Stomach smooth muscle (tissue), 2 donors: ENCODE measurements at regions not wholly inside any gene's neighbourhood (a gene's known extent, or its start where the extent isn't known, plus 50 kb on each side); places are given as distances from the start of the nearest gene placed in this dataset.
"Not testable (repeated sequence)": the region's sequence is repeated elsewhere in the genome, so short reads cannot be mapped to it uniquely, and the experiment has no call there.

ENCODE experiments used
- H3K27ac ChIP-seq: one replicate; pipeline ENCODE4 v1.7.0; 2013; ENCODE audit warnings: mild to moderate bottlenecking, low read length, inconsistent platforms
- H3K27me3 ChIP-seq, 2 donors: one replicate each; pipeline ENCODE4 v1.7.0; 2013; ENCODE audit warnings: low read length in 2 of 2; ENCODE audit not compliant: insufficient read depth in 2 of 2, control insufficient read depth in 1 of 2
- H3K36me3 ChIP-seq, 2 donors: one replicate each; pipeline ENCODE4 v1.7.0; 2013; ENCODE audit warnings: low read length in 2 of 2; ENCODE audit not compliant: control insufficient read depth in 2 of 2, insufficient read depth in 2 of 2
- H3K4me1 ChIP-seq: one replicate; pipeline ENCODE4 v1.7.0; 2013; ENCODE audit warnings: low read length; ENCODE audit not compliant: control insufficient read depth, insufficient read depth
- H3K4me3 ChIP-seq, 2 donors: one replicate each; pipeline ENCODE4 v1.7.0; 2013; ENCODE audit warnings: low read length in 2 of 2
- H3K9ac ChIP-seq, 2 donors: one replicate each; pipeline ENCODE4 v1.7.0; 2013; ENCODE audit warnings: low read length in 2 of 2, mild to moderate bottlenecking in 1 of 2
- H3K9me3 ChIP-seq, 2 donors: one replicate each; pipeline ENCODE4 v1.7.0; 2013; ENCODE audit warnings: low read length in 2 of 2; ENCODE audit not compliant: control insufficient read depth in 2 of 2
- donor health status: healthy.
- donor health status: Pancreatic carcinoma.

DNA sequence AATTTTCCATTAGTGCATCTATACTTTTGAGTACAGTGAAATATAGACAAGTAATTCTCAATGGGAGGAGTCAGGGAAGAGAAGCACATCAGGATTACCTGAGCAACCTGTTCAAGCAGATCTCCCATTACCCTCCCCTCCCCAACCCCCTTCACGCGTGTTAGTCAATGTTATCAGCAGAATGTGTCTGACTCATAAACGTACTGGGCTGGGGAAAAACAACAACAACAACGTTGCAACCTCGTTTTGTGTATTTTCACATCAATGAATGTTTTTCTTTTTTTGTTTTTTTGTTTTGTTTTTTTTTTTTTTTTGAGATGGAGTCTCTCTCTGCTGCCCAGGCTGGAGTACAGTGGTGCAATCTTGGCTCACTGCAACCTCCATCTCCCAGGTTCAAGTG lies 287.0 kb upstream of the STXBP5 start:
- Histone ChIP-seq H3K9ac (no peak overlapping the region), H3K4me3 (no peak overlapping the region), H3K9me3 (no peaks in the 10 kb centered on the region), H3K36me3 (no peaks in the 10 kb centered on the region), H3K27me3 (no peaks in the 10 kb centered on the region), H3K4me1 (peaks cover 13% of the 10 kb centered on the region), H3K27ac (no peak overlapping the region)

DNA sequence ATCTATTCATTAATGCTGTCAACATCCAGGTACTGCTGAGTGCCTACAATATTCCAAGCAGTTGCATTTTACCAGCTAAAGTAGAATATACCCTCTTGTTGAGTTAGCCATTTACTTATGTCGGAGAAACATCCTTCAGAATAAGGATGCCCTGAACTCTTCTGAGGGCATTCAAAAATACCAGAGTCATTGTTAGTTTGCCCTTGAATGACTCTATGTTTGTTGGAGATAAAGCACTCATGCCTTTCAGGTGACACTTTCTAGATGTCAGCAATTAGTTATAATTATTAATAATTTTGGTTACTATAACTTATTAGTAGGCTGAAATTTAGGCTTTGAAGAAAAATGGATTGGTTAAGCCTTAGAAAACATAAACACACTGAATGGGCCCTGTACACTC lies 286.2 kb upstream of the STXBP5 start:
- Histone ChIP-seq H3K4me1 (peaks cover 13% of the 10 kb centered on the region), H3K27me3 (no peaks in the 10 kb centered on the region), H3K9me3 (no peaks in the 10 kb centered on the region), H3K36me3 (no peaks in the 10 kb centered on the region), H3K4me3 (no peak overlapping the region), H3K9ac (no peak overlapping the region), H3K27ac (no peak overlapping the region)

- peaks cover 9% of the 10 kb centered on the region for H3K4me1 ChIP-seq
- H3K27ac ChIP-seq: no peak overlapping the region
- no peaks in the 10 kb centered on the region for H3K36me3 ChIP-seq
- H3K27me3 ChIP-seq: no peaks in the 10 kb centered on the region
- no peak overlapping the region for H3K9ac ChIP-seq
- H3K9me3 ChIP-seq: peaks cover 3% of the 10 kb centered on the region in 2 donors
- no peak overlapping the region for H3K4me3 ChIP-seq
Observed at GRCh38 chr6:146919017-146919416, 285.2 kb upstream of the STXBP5 start.

- H3K9ac ChIP-seq: no peak overlapping the region
- no peaks in the 10 kb centered on the region for H3K4me1 ChIP-seq
- peaks cover 3% of the 10 kb centered on the region in 2 donors for H3K9me3 ChIP-seq
- H3K27ac ChIP-seq: no peak overlapping the region
- H3K27me3 ChIP-seq: no peaks in the 10 kb centered on the region
- H3K36me3 ChIP-seq: no peaks in the 10 kb centered on the region
- H3K4me3 ChIP-seq: no peak overlapping the region
Observed at GRCh38 chr6:146923205-146923833, 280.9 kb upstream of the STXBP5 start.

GRCh38 chr6:146925846-146926245 lies 278.4 kb upstream of the STXBP5 start:
- Histone ChIP-seq H3K27me3 (no peaks in the 10 kb centered on the region), H3K9ac (no peak overlapping the region), H3K27ac (no peak overlapping the region), H3K9me3 (peaks cover 3% of the 10 kb centered on the region in 2 donors), H3K36me3 (no peaks in the 10 kb centered on the region), H3K4me3 (no peak overlapping the region), H3K4me1 (no peaks in the 10 kb centered on the region)

DNA sequence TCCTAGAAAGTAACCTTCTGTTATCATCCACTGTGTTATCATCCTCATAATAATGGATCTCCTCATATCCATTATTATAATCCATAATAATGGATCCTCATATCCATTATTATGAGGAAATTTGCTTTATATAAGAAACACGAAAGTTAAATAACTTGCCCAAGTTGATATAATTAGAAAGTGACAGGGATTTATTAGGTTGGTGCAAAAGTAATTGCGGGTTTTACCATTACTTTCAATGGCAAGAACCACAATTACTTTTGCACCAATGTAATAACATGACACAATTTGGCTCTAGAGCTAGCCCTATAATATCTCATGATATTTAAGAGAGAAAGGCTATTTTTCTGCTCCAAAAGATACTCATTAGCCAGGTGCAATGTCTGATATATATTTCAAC lies 275.7 kb upstream of the STXBP5 start:
- peaks cover 0 to under 1% of the 10 kb centered on the region in 2 donors for H3K9me3 ChIP-seq
- no peaks in the 10 kb centered on the region for H3K4me1 ChIP-seq
- H3K9ac ChIP-seq: no peak overlapping the region
- H3K27me3 ChIP-seq: no peaks in the 10 kb centered on the region
- H3K36me3 ChIP-seq: no peaks in the 10 kb centered on the region
- H3K27ac ChIP-seq: no peak overlapping the region
- no peak overlapping the region for H3K4me3 ChIP-seq

DNA sequence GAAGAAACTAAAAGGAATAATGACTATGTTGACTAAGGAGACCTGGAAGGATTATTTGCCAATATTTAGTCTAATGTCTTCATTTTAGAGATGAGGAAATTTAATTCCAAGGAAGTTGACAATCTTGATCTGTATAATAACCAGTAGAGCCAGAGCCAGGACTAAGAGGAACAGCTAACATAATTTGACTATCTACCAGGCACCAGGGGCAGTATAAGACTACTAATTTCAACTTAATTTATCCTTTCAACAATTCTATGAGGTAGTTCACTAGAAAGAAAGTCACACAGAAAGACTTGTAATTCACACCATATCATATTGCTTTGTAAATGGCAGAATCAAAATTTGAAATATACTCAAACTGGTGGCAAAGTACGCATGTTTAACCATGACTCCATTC lies 273.0 kb upstream of the STXBP5 start:
- Histone ChIP-seq H3K9me3 (no peaks in the 10 kb centered on the region), H3K27me3 (no peaks in the 10 kb centered on the region), H3K27ac (no peak overlapping the region), H3K36me3 (no peaks in the 10 kb centered on the region), H3K4me1 (no peaks in the 10 kb centered on the region), H3K4me3 (no peak overlapping the region), H3K9ac (no peak overlapping the region)

- H3K4me1 ChIP-seq: no peaks in the 10 kb centered on the region
- H3K9me3 ChIP-seq: no peaks in the 10 kb centered on the region
- H3K9ac ChIP-seq: no peak overlapping the region
- H3K36me3 ChIP-seq: no peaks in the 10 kb centered on the region
- no peak overlapping the region for H3K27ac ChIP-seq
- no peak overlapping the region for H3K4me3 ChIP-seq
- H3K27me3 ChIP-seq: no peaks in the 10 kb centered on the region
Observed at GRCh38 chr6:146937316-146937715, 266.9 kb upstream of the STXBP5 start.

- peaks cover 0 to 3% of the 10 kb centered on the region in 2 donors for H3K9me3 ChIP-seq
- H3K27me3 ChIP-seq: no peaks in the 10 kb centered on the region
- H3K9ac ChIP-seq: no peak overlapping the region
- no peak overlapping the region for H3K27ac ChIP-seq
- H3K4me1 ChIP-seq: no peaks in the 10 kb centered on the region
- no peak overlapping the region for H3K4me3 ChIP-seq
- no peaks in the 10 kb centered on the region for H3K36me3 ChIP-seq
Observed at GRCh38 chr6:146938266-146938665, 266.0 kb upstream of the STXBP5 start.

- not testable (repeated sequence) for H3K4me1 ChIP-seq, H3K27me3 ChIP-seq, H3K27ac ChIP-seq, H3K9me3 ChIP-seq, H3K9ac ChIP-seq, H3K4me3 ChIP-seq, H3K36me3 ChIP-seq
Observed at GRCh38 chr6:146939456-146939855, 264.8 kb upstream of the STXBP5 start.

DNA sequence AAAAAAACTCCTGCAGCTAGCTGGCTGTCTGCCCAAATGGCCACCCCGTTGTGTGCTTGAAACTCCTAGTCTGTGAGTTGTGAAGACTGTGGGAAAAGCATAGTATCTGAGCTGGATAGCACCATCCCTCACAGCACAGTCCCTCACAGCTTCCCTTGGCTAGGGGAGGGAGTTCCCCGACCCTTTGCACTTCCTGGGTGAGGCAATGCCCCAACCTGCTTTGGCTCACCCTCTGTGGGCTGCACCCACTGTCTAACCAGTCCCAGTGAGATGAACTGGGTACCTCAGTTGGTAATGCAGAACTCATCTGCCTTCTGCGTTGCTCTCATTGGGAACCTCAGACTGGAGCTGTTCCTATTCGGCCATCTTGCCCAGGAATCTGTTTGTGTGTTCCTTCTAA lies 260.6 kb upstream of the STXBP5 start:
- Histone ChIP-seq H3K4me1 (no peaks in the 10 kb centered on the region), H3K36me3 (no peaks in the 10 kb centered on the region), H3K27ac (no peak overlapping the region), H3K9ac (no peak overlapping the region), H3K27me3 (no peaks in the 10 kb centered on the region), H3K4me3 (no peak overlapping the region), H3K9me3 (peaks cover 0 to 4% of the 10 kb centered on the region in 2 donors)
